Stimulated activated naive CD4-positive, alpha-beta T cell (primary cell): ENCODE measurements at regions not wholly inside any gene's neighbourhood (a gene's known extent, or its start where the extent isn't known, plus 50 kb on each side); places are given as distances from the start of the nearest gene placed in this dataset.

ENCODE experiments used
- DNase-seq, 6 experiments: peaks; one replicate each; lab custom pipeline; 2025; lab: John Stamatoyannopoulos, UW

DNA sequence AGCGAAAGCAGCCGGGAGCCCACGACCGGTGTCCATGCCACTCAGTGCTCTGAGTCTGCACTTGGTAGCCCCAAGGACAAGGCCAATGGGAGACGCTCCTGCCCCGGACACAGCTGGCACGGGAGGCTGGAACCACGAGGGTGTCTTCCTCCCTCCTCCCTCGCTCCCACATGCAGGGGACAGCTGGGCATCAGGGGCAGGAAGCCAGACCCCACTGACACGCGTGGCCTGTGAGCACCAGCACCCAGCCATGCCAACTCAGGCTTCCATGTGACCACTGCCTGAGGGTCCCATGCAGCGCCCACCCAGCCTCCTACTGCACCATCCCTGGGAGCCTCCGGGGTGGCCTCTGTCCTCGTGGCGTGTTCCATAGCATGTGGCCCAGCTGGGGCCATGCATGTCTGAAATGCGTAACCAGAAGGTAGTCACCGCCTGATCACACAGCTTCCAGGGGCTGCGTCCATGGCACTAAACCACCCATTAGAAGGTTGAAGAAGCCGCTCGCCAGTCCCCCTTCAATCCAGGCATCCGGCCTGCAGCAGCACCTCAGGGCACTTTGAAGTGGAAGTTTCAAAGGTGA lies 323.2 kb upstream of the SALL3 start:
- no peak for DNase-seq

DNA sequence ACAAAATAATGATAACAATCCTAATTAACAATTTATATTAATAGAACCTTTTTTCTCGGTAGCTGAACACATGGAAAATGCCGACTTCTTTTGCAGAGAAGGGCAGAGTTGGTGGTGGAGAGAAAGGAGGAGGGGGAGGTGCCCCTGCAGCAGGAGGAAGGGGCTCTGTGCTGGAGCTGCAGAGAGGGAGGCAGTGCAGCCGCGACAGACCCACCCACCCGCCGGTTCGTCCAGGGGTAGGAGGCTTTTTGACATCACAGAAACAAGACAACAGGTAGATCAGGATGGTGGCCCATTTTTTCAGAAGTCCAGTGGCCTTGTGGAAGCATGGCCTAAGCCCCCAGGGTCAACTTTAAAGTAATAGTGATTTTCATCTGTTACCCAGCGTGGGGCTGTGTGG lies 321.1 kb upstream of the SALL3 start:
- DNase-seq = no peak

DNA sequence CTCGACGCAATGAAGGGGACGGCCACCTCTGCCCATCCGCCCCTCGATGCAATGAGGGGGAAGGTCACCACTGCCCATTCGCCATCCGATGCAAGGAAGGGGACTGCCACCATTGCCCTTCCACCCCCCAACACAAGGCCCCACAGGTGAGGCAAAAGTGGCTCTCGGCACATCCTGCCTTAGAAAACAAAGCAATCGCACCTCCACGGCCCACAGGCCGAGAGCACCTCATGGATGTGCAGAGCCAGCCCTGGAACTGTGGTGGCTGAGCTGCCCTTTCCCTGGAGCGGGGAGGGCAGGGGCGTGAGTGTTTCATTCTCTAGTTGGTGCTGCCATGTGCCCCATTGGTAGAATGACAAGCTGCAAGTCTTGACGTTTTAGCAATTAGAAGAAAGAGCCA lies 320.6 kb upstream of the SALL3 start:
- no peak for DNase-seq

- no peak for DNase-seq
Observed at GRCh38 chr18:78659748-78660147, 319.9 kb upstream of the SALL3 start.

- no peak for DNase-seq
Observed at GRCh38 chr18:78660311-78660710, 319.3 kb upstream of the SALL3 start.

DNA sequence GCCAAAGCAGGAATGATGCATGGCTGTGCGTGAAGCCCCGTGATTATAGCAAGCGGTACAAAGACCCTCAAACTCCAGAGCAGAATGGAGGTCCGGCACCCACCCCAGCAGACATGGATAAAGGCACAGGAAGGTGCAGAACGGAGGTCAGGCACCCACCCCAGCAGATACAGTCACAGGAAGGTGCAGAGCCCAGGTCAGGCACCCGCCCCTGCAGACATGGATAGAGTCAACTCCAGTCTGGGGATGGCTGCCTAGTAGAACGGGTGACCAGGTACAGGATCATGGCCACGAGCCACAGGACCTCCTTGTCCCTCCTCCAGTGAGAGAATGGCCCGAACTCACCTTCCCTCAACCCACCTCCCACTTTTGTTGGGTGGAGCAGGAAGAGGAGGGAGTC lies 318.3 kb upstream of the SALL3 start:
- DNase-seq = no peak

DNA sequence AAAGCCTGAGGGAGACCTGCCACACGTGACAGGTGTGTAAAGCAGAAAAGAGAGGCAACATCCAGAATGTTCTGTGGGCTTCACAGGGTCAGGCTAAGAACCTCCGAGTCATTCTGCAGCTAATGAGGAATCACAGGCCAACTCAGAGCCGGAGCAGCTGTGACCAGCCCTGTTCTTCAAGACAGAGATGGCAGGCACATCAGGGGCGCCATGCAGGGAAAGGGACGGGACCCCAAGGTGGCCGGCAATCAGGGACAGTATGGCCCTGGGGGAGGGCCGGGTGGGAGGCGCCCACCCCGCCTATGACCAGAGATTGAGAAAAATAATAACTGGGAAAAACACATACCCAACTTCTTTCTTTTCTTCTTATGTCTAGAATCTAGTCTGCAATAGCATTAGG lies 316.7 kb upstream of the SALL3 start:
- DNase-seq = no peak

- no peak for DNase-seq
Observed at GRCh38 chr18:78664048-78664447, 315.6 kb upstream of the SALL3 start.

DNA sequence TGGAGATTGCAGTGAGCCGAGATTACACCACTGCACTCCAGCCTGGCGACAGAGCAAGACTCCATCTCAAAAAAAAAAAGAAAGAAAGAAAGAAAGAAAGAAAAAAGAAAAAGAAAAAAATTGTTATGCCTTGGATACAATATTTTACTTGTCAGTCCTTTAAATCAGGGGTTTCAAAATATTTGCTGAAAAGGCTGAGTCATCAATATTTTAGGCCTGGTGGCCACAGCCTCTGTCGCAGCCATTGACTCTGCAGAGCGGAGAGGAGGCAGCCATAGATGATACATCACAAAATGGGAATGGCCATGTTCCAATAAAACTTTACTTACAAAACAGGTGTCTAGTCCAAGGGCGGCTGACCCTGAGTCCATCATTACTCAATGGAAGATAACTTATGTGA lies 314.8 kb upstream of the SALL3 start:
- DNase-seq = no peak

- DNase-seq = no peak
Observed at GRCh38 chr18:78665644-78666043, 314.0 kb upstream of the SALL3 start.

DNA sequence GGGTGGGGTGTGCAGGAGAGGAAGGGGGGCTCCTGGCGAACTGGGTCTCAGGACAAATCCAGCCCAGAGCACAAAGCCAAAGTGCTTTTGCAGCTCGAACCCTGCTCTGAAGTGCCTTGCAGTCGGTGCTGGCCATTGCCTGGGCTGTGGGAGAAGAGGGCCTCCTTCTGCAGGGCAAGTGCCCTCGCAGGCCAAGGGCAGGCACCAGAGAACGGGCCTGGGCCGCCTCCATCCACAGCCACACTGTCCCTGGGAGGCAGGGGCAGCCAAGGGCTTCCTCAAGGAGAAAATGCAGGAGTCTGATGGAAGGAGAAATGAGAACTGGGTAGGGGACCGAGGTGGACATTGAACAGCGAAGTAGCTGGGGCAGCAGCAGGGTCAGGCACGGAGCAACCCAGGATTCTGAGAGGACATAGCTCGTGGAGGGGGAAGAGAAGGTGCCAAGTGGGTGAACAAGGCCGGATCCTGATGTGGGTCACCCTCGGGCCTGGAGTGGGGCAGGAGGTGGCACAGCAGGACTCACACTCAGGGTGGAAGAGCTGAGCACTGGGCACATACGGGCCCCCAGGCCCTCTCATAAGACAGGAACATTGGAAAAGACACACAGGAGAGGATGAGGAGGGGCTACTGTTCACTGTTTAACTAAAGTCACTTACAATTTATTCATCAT lies 312.8 kb upstream of the SALL3 start:
- no peak for DNase-seq

GRCh38 chr18:78670778-78671391 lies 308.7 kb upstream of the SALL3 start:
- no peak for DNase-seq

DNA sequence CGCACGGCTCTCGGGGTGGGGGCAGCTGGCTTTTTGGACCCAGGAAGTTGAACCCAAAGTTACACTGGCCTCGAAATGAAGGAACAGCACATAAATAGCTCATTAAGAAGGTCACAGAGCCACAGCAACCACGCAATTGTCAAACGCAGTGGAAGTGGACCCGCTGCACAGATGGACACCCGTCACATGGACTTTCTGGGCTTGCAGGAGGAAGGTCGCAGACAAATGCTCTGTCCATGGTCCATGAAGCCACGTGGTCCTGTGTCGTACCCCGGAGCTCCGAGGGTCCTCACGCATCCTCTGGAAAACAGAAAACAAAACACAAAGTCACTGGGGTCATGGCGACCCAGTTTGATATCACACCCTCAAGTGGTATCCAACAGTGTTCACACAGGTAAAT lies 308.1 kb upstream of the SALL3 start:
- no peak for DNase-seq

- no peak for DNase-seq
Observed at GRCh38 chr18:78672862-78673446, 306.7 kb upstream of the SALL3 start.

- DNase-seq = no peak
Observed at GRCh38 chr18:78673516-78674321, 305.9 kb upstream of the SALL3 start.

GRCh38 chr18:78675231-78675630 lies 304.4 kb upstream of the SALL3 start:
- DNase-seq = no peak

GRCh38 chr18:78676622-78677482 lies 302.8 kb upstream of the SALL3 start:
- no peak for DNase-seq

- DNase-seq = no peak
Observed at GRCh38 chr18:78677483-78678317, 301.9 kb upstream of the SALL3 start.

GRCh38 chr18:78678318-78678695 lies 301.3 kb upstream of the SALL3 start:
- DNase-seq = no peak

- no peak for DNase-seq
Observed at GRCh38 chr18:78679031-78679430, 300.6 kb upstream of the SALL3 start.
